Right hindlimb (tissue), 1 donor: ENCODE measurements at regions not wholly inside any gene's neighbourhood (a gene's known extent, or its start where the extent isn't known, plus 50 kb on each side); places are given as distances from the start of the nearest gene placed in this dataset.
"Not testable (repeated sequence)": the region's sequence is repeated elsewhere in the genome, so short reads cannot be mapped to it uniquely, and the experiment has no call there.

Experiments
- DNase-seq: peaks from one replicate; pipeline ENCODE4 v3.0.0-alpha.2; 2018

DNA sequence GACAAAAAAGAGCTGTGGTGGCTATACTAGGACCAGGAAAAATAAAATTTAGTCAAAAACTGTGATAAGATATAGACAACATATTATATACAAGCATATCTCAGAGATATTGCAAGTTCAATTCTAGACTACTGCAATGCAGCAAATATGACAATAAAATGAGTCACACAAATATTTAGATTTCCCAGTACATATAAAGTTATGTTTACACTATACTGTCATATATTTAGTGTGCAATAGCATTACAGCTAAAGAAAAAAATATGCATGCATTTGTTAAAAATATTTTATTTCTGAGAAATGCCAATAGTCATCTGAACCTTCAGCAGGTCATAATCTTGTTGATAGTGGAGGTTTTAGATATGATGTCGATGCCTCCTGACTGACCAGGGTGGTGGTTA is 72.1 kb downstream of the AKR1C4 start:
- no peak for DNase-seq

DNA sequence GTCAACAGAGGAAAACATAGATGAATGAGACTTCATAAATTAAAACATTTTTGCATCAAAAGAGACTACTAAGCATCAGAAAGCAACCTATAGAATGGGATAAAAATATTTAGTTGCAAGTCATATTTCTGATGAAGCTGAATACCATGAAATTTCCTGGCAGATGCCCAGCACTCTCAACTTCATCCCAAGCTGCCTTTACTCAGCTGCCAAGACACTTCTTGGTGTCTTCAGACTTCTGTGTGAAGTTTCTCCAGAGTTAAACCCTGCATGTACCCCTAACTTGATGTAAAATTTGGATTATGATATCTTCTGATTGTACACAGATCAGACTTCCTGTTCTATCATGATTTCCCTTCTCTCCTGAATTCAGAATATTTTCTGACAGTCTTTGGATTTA is 73.2 kb downstream of the AKR1C4 start:
- no peak for DNase-seq

DNA sequence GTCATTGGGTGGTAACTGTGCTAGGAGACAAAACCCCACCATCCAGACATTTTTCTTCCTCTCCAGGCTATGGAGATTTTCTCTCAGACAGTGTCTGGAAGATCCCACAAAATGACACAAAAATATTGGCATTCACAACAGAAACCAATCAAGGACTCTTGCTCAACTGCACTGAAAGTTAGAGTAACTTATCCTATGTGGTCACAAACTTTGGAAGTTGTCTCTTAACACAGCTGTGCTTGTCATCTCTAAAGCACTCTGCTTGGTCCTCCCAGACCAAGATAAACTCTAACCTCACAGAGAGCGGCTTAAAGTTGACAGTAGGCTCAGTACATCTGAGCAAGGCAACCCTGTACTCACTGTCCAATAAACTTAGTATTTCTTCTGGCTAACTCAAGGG is 74.9 kb downstream of the AKR1C4 start:
- no peak for DNase-seq

DNA sequence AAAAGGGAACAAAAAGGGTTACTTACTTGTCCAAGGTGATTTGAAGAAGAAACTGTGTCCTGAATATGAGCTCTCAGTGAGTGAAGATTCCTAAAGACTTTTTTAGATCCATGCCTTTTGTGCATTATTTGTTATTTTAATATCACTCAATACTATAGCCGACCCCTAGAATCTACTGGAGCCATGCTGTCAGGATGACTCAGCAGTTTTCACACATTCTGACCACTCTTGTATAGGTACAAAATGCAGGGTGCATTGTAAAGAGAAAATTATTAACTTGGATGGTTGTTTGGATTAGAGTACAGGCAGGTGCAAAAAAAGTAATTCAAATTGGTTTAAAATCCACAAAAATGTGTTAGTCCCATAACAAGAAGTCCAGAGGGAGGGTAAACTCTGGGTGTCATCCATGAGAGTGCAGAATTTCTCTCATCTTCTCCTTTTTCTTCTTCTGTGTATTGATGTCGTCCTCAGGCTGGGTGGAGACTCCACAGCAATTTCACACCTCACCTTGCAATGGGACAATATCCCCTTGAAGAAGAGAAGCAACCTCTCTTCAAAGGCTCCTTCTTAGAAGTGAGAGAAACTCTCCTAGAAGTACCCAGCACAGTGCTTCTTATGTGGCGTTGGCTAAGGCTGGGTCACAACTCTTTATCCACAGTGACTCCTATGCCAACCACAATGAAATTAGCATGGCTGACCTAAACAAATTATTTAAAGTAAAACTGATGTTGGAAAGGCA is 75.6 kb downstream of the AKR1C4 start:
- DNase-seq = no peak

DNA sequence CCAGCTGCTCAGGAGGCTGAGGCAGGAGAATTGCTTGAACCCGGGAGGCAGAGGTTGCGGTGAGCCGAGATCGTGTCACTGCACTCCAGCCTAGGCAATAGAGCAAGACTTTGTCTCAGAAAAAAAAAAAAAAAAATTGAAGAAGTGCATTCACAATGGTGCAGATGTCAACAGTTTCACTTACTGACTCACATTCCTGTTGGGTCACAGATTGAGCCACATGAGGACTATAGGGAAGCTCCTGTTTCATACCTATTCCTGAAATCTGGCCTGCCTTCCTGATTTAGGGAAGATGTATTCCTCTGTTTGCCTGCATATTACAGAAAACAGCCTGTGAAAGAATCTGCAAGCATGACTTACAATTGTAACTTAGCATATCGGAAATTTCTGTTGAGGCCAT is 78.2 kb downstream of the AKR1C4 start:
- DNase-seq = no peak

DNA sequence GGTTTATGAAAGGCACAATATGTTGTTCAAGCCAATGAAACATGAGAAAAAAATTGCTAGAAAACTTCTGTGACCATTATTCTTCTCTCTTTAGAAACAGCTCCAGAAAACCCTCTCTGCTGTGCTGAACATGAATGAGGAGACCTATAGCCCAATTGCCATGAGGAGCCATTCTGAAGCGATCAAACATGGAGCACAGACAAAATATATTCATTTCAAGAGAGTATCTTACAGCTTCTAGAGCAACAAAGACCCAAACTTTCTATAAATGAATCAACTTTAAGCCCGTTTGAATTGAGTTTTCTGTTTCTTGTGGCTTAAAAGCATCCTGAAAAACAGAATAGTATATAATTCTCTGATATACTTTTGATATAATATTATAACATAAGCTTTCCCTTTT is 83.4 kb upstream of the UCN3 start:
- no peak for DNase-seq

DNA sequence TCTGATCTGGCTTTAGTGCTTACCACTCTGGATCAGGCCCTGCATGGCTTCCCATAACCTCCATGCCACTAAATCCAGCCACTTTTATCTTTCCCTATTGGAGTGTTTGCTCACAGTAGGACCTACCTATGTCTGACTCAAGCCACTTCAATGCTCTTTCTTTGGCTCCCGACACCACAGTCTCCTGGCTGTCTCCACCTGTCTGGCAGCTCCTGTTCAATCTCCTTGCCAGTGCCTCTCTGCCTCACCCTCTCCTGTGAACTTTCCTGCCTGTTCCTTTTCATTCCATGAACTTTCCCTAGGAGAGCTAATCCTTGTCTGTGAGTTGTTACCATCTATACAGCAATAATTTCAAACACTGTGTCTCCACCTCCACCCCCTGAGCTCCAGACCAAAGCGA is 82.6 kb upstream of the UCN3 start:
- no peak for DNase-seq

DNA sequence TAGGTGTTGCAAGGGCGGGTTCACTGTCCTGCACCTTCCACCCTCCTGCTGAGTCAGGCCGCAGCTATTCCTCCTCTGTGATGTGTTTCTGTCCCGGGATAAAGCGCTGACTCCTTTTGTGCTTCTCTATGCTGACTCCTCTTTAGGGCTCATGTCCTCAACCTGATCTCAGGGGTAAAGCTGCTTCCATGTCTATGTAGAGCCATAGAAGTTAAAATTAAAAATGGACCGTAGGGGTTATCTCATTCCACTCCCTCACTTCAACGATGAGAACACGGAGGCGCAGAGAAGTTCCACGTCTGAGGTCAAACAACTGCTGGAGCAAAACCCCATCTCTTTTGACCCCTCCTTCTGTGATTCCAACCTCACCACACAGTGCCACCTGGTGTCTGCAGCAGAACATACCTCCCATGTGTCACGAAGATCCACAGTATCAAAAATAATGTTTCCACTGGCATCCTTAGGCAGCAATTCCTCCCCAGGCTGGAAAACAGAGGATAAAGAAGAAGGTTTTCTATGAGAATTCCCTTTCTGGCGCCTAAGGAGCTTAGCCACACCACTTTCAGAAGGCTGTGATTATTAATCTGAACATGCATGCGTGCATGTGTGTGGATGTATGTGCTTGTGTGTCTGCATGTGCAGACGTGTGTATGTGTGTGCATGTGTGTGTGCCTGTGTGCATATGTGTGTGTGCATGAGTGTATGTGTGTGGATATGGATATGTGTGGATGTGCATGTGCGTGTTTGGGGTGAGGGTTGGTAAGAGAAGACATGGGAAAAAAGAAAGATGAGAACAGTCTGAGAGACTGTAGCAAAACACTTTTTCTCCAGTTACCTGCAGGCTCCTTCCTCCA is 81.2 kb upstream of the UCN3 start:
- peak; percentile 56 for DNase-seq

DNA sequence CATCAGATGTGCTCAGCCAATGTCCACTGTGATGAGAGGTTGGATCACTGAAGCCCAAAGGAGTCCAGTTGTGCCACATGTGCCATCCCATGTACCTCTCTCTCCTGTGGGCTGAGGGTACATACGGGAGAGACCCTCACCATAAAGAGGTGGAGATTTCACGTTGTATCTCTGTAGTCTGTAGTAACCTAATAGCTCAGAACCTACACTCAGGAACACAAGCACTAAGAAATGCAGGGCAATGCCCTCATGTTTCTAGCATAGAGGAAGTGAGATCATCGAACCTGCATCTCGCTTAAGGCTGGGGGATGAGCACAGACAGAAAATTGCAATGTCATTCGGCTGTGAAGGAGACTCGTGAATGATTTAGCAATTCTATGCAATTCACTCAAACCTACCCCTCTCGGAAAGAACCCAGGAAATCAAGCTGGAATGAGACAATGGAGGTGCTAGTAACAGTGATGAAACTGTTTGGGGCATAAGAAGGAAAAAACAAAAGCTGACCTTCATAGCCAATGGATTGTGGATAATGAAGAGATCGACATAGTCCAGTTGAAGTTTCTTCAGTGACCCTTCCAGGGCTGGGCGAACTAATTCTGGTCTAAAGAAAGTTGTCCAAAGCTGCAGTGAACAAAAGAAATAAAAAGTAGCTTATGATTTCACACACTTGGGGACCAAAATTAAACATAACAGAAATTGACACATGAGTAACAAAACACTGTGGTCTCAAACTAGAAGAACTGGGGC is 80.3 kb upstream of the UCN3 start:
- no peak for DNase-seq

DNA sequence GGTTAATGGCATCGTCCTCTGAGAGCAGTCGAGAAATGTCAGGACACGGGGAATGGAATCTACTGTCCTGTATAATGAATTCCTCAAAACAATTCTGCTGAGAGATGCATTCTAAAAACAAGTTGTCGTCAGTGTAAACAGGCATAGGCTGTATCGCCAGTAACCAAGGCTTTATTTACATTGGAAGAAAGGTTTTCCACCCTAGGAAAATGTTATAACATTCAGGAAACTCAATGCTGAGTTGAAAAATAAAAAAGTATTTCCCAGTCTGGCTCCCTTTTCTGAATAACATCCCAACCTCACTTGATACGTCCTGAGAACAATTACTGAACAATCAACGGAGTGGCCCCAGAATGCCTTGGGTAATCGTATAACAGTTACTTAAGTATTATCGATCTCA is 79.6 kb upstream of the UCN3 start:
- no peak for DNase-seq

DNA sequence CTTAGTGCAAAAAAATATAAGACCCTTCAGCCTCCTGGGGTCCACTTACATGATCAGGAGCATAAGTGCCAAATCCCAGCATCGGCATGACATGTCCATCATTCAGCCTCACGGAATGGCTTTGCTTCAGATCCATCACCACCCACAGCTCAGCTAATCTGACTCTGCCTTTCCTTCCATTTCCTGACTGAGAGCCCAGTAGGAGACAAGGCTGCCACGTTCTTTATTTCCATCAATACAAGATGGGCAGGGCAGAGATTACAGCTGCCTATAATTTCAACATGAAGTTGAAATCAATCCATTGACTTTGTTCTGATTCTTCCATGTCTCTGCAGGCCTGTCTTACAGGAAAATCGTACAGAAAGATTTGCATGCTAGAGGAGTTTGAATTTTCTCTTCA is 76.4 kb upstream of the UCN3 start:
- no peak for DNase-seq

DNA sequence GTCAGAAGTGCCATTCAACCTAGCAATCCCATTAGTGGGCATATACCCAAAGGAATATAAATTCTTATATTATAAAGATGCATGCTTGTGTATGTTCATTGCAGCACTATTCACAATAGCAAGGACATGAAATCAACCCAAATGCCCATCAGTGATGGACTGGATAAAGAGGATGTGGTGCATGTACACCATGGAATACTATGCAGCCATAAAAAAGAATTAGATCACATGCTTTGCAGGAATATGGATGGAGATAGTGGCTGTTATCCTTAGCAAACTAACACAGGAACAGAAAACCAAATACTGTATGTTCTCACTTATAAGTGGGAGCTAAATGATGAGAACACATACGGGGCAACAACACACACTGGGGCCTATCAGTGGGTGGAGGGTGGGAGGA is 75.5 kb upstream of the UCN3 start:
- not testable (repeated sequence) for DNase-seq

DNA sequence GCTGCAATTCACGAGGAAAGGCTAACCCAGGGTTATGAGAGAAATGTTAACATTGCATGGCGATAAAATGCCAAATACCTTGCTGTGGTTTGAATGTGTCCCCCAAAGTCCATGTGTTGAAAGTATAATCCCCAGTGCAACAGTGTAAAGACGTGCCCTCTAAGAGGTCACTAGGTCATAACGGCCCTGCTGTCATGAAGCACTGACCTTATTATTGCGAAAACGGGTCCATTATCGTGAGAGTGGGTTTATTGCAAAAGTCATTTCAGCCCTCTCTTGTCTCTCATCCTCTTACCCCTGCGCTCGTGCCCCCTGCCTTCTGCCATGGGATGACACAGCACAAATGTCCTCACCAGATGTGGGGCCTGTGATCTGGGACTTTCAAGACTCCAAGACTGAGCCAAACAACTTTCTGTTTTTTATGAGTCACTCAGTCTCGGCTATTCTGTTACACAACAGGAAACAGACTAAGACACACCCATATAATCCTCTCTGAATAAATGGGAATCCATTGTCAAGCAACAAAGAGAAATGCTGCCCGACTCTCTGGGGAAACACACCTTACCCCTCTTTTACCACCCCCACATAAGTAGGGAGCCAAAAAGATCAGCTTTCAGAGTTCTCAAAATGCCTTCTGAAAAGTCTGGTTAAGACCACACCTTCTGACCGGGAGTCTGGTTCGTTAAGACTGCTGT is 73.1 kb upstream of the UCN3 start:
- DNase-seq = no peak

DNA sequence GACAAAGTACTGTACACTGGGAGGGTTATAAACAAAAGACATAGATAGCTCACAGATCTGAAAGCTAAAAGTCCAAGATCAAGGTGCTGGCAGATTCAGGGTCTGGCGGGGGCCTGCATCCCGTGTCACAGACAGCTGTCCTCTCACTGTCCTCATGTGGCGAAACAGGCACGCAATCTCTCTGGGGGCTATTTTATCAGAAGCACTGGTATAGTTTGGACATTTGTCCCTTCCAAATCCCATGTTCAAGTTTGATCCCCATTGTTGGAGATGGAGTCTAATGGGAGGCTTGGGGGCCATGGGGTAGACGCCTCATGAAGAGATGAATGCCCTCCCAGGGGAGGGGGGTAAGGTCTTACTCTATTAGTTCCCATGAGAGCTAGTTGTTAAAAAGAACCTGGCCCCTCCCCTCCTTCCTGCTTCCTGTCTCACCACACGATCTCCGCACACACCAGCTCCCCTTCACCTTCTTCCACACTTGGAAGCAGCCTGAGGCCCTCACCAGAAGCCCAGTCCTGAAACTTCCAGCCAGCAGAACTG is 72.5 kb upstream of the UCN3 start:
- no peak for DNase-seq

DNA sequence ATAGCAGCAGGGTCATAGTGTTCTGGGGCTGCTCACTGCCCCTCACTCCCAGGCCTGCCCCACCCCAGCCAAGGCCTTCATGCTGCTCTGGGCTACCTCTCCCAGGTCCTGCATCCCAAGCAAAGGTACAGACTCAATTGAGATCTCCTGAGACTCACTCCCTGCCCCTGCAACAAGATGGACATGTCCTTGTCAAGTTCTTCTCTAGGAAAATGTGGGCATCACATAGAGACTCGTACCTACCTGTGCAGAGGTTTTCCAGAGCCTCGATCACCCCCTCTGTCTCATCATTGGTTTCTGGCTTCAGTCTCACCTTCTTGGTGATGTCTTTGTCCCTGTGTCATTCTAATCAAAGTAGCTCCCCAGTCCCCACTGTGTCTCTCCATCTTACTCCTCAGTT is 71.8 kb upstream of the UCN3 start:
- not testable (repeated sequence) for DNase-seq

DNA sequence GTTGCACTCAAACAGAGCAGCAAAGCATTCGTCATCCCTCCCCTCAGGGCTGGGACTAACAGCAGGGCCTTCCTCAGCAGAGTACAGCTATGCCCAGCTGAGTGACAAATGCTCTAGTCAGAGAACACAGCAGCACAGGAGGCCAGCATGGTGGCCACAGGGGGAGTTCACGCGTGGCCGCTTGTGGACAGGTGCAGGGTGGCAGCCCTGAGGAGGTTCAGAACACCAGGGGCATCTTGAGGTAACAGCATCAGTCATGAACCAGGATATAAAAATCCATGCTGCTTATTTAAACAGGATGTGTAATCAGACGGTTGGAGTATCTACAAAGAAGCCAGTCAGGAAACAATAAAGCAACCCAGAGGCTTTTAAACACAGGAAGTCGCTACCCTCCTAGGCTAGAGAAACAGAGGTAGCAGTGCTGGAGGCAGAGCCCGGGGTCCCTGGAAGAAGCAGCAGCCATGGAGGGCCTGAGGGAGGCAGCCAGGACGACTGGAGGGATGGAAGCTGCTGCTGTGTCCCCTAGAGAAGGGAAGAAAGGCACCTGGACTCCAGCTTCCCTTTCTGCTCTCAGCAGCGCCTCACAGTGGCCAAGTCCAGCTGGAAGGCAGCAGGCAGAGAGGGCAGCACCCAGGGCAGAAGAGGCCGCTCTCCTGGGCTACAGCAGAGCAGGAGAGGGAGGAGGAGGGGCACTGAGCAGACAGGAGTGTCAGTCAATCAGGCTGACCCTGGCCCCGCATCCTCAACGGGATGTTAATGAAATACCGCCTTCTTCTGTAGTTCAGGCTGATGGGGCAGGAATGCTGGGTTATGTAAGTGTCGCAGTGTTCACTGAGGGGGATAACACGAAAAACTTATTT is 70.8 kb upstream of the UCN3 start:
- no peak for DNase-seq

DNA sequence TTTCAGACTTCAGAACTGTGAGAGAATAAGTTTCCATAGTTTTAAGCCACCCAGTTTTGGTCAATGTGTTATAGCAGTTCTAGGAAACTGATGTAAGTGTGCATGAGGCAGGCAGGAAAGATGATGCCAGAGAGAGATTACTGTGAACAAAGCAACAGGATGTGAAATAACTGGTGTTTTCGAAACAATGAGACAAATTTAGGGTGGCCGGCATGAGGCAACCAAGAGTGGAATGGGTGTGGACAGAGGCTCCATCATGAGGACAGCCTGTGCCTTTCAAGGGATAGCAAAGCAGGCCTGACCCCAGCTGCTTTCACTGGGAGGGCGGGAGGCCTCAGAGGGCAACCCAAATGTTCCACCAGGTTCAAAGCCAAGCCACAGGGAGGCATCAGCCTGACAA is 67.3 kb upstream of the UCN3 start:
- DNase-seq = no peak

DNA sequence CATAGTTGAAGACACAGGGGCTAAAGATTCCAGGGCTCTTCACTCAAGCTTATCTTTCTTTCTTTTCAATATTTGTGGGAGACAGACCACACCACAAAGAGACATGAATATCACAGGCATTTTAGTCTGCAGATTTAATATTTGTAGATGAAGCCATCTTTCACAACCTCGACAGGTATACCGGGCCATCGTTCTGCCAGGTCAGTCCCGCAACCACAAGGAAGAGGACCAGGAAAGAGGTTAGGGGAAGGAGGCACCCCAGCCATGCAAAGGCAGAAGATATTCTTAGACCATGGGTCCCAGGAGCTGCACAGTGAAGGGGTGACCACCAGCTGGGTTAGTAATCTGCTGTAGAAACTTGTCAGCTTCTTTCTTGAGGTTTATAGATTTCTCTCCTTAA is 66.8 kb upstream of the UCN3 start:
- no peak for DNase-seq

DNA sequence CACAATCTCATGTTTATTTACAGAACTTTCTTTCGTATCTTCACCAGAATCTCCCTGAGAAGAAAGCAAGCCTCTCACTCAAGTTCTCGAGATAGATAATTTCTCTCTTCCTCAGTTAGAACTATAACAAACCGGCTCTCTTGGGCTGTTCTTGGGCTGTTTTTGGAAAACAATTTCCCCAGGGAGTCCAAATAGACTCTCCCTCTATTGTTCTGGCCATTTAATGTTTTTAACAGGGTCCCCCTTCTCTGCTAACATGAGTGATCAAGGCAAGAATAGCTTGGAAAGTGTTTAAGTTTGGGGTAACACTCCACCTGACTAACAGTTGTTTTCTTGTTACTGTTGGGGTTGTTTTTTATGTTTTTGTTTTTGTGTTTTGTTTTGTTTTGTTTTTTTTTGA is 64.8 kb upstream of the UCN3 start:
- no peak for DNase-seq

DNA sequence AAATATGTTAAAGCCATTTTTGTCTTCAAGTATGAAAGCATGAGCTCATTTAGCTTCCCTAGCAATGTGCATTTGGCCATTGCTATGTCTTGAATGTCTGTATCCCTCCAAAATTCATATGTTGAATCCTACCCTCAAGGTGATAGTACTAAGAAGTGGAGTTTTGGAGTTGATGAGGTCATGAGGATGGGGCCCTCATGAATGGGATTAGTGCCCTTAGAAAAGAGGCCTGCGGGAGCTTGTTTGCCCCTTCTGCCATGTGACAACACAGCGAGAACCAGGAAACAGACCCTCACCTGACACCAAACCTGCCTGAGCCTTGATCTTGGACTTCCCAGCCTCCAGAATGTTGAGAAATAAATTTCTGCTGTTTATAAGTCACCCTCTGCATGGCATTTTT is 61.3 kb upstream of the UCN3 start:
- DNase-seq = no peak

DNA sequence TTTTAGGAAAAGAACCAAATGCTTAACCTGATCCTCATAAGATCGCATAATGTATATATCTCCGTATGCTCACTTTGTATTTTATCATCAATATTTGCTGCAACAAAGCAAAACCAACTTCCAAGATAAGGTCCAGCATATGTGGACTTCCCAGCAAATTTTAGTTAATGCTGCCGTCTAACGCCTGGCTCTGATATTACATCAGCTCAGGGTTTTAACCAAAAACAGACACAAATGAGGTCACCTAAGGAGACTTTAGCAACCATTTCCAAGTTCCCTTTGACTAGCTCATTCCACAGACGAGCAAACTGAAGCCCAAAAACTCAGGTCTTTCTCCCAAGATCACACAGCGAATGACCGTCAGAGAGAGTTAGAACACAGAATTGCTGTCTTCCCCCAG is 59.4 kb upstream of the UCN3 start:
- DNase-seq = no peak

DNA sequence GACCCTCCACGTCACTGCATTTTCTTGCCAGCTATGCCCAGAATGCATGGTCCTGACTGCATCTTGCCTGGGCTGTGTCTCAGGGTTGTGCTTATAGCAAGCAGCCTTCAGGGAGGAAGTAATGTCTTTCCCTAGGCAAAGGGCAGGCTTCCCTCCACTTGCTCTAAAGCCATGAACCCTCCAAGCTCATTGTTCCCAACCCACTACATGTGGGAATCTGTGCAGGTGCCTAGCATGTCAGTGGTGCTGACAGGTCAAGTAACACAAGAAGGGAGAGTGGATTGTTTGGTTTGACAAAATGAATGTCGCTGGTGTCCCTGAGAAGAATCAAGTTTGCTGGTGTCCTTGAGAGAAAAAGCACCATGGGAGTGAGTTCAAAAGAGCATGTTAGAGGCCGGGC is 53.9 kb upstream of the UCN3 start:
- no peak for DNase-seq
